GM19467 (cell line): ENCODE measurements at regions not wholly inside any gene's neighbourhood (a gene's known extent, or its start where the extent isn't known, plus 50 kb on each side); places are given as distances from the start of the nearest gene placed in this dataset.
"Not testable (repeated sequence)": the region's sequence is repeated elsewhere in the genome, so short reads cannot be mapped to it uniquely, and the experiment has no call there.

Source experiments
- ATAC-seq: cut with Tn5 transposase; IDR thresholded peaks from one replicate; pipeline ENCODE4 v1.9.1; 2021; ENCODE audit warnings: mild to moderate bottlenecking, moderate library complexity; ENCODE audit not compliant: unreplicated experiment

GRCh38 chr6:167661552-167662044 is 165.1 kb upstream of the AFDN start:
- no peak for ATAC-seq

- no peak for ATAC-seq
These were observed 164.4 kb upstream of the AFDN start for GRCh38 chr6:167662075-167662880.

- ATAC-seq: no peak
These were observed 163.9 kb upstream of the AFDN start for GRCh38 chr6:167662881-167663205.

GRCh38 chr6:167663316-167663715 is 163.4 kb upstream of the AFDN start:
- no peak for ATAC-seq

GRCh38 chr6:167663784-167664443 is 162.8 kb upstream of the AFDN start:
- no peak for ATAC-seq

- ATAC-seq: no peak
These were observed 161.7 kb upstream of the AFDN start for GRCh38 chr6:167664678-167665660.

- no peak for ATAC-seq
These were observed 160.9 kb upstream of the AFDN start for GRCh38 chr6:167665698-167666330.

GRCh38 chr6:167666571-167667203 is 160.0 kb upstream of the AFDN start:
- no peak for ATAC-seq

GRCh38 chr6:167667204-167668018 is 159.3 kb upstream of the AFDN start:
- no peak for ATAC-seq

- ATAC-seq: no peak
These were observed 158.5 kb upstream of the AFDN start for GRCh38 chr6:167668019-167668753.

- ATAC-seq: no peak
These were observed 157.8 kb upstream of the AFDN start for GRCh38 chr6:167668754-167669552.

- ATAC-seq: no peak
These were observed 157.2 kb upstream of the AFDN start for GRCh38 chr6:167669553-167669849.

GRCh38 chr6:167669870-167670802 is 156.6 kb upstream of the AFDN start:
- ATAC-seq: no peak

GRCh38 chr6:167670938-167671338 is 155.8 kb upstream of the AFDN start:
- no peak for ATAC-seq

- ATAC-seq: not testable (repeated sequence)
These were observed 155.2 kb upstream of the AFDN start for GRCh38 chr6:167671379-167671976.

- ATAC-seq: no peak
These were observed 154.6 kb upstream of the AFDN start for GRCh38 chr6:167671977-167672687.
